Activated T-helper 1 cell treated with anti-CD3 and anti-CD28 coated beads, Interleukin-2, amount 50 U/mL, for 16 hours (primary cell): ENCODE measurements at regions not wholly inside any gene's neighbourhood (a gene's known extent, or its start where the extent isn't known, plus 50 kb on each side); places are given as distances from the start of the nearest gene placed in this dataset.

ENCODE experiments used
- DNase-seq, 2 donors: peaks; one replicate each; pipeline ENCODE4 v3.0.0-alpha.2; 2020; ENCODE audit warnings: low read depth in 1 of 2, low spot score in 1 of 2

- no peak for DNase-seq
Observed at GRCh38 chr9:129390541-129390940, 212.5 kb upstream of the IER5L start.

DNA sequence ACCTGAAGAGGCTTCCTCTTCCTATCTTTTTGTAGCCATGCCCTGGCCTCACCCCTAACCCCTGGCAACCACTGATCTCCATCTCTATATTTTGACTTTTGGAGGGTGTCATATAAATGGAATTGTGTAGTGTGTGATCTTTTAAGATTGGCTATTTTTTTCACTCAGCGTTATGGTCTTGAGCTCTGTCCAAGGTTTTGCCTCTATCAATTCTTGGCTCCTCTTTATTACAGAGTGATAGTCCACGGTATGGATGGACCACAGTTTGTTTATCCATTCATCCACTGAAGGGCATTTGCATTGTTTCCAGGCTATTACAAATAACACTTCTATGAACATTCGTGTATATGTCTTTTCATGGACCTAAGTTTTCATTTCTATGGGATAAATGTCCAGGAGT is 209.8 kb upstream of the IER5L start:
- DNase-seq = no peak

- no peak for DNase-seq
Observed at GRCh38 chr9:129386812-129387177, 208.7 kb upstream of the IER5L start.

- DNase-seq = no peak
Observed at GRCh38 chr9:129385211-129385934, 207.3 kb upstream of the IER5L start.

- no peak for DNase-seq
Observed at GRCh38 chr9:129384491-129385210, 206.6 kb upstream of the IER5L start.

DNA sequence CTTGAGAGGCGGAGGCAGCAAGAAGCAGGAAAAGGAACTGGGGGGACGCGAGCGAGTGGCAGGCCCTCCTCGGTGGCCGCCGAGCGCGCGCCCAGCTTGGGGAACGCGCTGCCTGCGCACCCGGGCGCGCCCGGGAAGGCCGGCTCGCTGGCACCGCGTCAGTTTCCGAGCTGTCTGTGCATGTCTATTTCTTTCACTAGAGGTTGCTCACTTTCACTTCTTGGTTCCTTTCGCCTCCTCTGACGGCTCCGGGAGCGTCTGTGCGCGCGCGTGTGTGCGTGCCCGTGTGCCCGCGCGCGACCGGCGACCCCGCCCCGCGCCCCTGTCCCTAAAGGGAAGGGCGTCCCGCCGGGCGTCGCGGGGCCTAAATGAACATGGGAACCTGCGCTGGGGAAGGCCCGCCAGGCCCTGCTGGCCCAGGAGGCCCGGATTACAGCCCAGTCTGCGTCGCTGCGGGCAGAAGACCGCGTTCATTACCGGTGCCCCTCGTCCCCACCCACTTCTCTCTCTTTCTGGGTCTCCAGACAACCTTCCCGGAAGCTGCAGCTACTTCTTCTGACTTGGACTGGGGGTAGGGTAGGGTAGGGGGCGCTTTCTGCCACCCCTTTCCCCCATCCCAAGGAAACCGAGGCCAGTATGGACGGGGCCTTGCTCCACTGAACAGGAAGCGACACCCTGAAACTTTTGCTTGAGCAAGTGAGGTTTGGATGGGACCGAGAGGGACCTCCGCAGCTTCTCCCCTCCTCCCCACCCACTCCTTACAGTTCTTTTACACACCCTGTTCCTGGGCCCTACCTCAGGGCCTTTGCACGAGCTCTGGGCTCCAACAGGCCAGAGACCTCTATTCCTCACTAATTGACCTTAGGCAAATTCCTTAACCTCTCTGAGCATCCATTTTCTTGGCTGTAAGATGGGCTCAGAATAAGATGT is 205.8 kb upstream of the IER5L start:
- peak; percentile 43 to 44 for DNase-seq

DNA sequence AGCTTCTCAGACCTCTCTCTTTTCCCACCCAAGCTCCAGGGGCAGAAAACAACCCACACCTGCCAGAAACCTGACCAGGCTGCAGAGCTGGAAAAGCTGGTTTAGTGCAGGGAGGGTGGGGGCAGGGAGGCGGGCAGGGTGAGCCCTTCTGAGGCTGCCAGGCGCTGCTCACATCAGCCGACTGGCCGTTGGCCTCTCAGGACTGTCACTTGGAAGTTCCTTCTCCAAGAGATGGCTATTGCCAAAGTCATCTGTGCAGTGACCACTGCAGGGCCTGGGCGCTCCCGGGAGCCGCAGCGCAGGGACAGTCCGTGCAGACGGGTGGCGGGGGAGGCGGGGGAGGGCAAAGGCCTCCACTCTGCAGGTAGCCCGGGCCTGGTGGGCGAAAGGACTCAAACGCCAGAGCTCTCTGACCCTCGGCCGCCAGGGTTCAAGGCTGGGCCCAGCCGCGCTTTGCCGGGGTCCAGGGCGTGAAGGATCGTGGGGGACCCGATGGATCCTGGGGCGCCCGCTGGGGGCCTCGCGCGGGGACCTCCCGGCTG is 205.0 kb upstream of the IER5L start:
- DNase-seq = no peak

GRCh38 chr9:129382281-129383018 is 204.4 kb upstream of the IER5L start:
- DNase-seq = no peak

- no peak for DNase-seq
Observed at GRCh38 chr9:129381481-129381957, 203.5 kb upstream of the IER5L start.

DNA sequence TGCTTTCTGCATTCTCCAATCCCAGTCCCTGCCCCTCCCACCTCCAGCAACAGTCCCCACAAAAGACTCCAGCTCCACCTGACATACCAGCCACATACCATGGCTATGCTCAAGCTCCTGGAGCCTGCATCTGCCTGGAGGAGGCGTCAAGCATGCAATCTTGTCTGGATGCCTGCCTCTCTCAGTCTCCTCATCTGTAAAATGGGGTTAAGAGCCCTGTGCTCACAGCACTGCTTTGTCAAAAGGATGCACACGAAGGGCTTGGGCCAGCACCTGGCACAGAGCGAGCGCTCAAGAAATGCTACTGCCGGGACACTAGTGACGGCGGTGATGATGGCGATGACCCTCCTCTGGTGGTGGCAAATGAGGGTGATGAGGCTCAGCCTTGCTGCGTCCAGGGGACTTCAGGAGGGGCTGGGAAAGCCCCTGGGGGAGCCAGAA is 202.9 kb upstream of the IER5L start:
- no peak for DNase-seq

- no peak for DNase-seq
Observed at GRCh38 chr9:129379886-129380285, 201.8 kb upstream of the IER5L start.

DNA sequence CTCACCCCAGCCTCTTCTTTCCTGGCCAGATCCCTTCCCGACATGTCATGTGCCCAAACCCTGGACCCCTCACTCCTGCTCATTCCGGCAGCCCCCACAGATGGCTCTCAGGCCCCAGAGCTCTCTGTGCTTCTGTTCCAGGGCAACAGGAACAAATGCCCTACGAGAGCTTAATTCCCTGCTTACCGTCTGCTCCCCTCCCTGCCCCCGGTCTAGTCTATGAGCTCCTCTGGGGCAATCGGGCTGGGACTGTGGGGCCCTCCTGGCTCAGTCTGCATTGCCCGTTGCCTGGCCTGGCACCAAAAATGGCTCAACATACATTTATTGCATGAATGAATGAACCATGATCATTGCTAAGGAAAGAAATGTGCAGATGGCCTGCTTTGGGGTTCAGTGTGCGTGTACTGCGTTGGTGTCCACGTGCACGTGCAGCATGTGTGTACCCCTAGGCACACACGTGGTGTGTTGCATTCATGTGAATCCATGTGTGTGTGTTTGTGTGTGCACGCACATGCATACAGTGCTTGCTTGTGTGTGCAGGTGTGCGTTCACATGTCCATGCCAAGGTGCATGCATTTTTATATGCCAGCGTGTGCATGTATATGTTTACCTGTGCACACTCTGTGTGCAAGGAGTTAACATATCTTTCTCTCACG is 201.2 kb upstream of the IER5L start:
- no peak for DNase-seq

- DNase-seq = no peak
Observed at GRCh38 chr9:129377931-129378661, 200.0 kb upstream of the IER5L start.

- no peak for DNase-seq
Observed at GRCh38 chr9:129377181-129377580, 199.1 kb upstream of the IER5L start.

GRCh38 chr9:129375845-129376244 is 197.8 kb upstream of the IER5L start:
- no peak for DNase-seq

- no peak for DNase-seq
Observed at GRCh38 chr9:129374651-129375050, 196.6 kb upstream of the IER5L start.

DNA sequence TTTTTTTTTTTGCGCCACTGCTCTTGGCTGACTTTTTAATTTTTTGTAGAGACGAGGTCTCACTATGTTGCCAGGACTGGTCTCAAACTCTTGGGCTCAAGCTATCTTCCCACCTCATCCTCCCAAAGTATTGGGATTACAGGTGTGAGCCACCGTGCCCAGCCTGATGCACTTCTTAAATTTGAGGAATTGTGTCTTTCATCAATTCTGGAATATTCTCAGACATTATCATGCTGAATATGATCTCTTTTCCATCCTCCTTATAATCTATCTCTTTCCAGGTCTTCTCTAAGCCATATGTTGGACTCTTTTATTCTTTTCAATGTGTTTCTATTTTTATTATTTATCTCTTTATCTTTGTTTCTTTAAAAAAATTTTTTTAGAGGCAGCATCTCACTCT is 196.2 kb upstream of the IER5L start:
- DNase-seq = no peak

DNA sequence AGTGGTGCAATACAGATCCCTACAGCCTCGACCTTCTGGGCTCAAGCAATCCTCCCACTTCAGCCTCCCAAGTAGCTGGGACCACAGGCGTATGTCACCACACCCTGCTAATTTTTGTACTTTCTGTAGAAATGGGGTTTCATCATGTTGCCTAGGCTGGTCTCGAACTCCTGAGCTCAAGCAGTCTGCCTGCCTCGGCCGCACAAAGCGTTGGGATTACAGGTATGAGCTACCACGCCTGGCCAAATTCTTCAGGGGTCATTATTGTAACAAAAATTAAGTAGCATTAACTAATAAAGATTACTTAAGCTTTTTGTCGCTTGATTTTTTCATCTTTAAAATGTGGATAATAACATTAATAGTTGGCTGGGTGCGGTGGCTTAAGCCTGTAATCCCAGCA is 195.3 kb upstream of the IER5L start:
- DNase-seq = no peak

- DNase-seq = no peak
Observed at GRCh38 chr9:129370770-129371169, 192.7 kb upstream of the IER5L start.
